PC-3 (cell line): ENCODE measurements at regions not wholly inside any gene's neighbourhood (a gene's known extent, or its start where the extent isn't known, plus 50 kb on each side); places are given as distances from the start of the nearest gene placed in this dataset.

Experiments used
- ATAC-seq: fragments of 200-7000 bp; cut with Tn5 transposase; 2 replicates; pipeline ENCODE4 v1.9.1; 2020; ENCODE audit warnings: mild to moderate bottlenecking, moderate library complexity
- BruUV-seq: library from RNA; stranded (reverse); fragments of 400-500 nt; replicated peaks from 2 replicates; lab custom pipeline; 2021; lab: Mats Ljungman, UMichigan
- CTCF ChIA-PET: fragments of 300-600 bp; sonication (Branson Sonifier 250); formaldehyde crosslinking; loops from one replicate; lab custom pipeline; 2022; ENCODE audit warnings: antibody characterized with exemption; lab: Charles Lee
- POLR2A ChIA-PET: fragments of 300-600 bp; sonication (Branson Sonifier 250); formaldehyde crosslinking; loops from one replicate; lab custom pipeline; 2022; ENCODE audit warnings: antibody characterized with exemption; ENCODE audit not compliant: unreplicated experiment; lab: Charles Lee
- DNase-seq: peaks from one replicate; pipeline ENCODE4 v3.0.0-alpha.2; 2015
- H2AFZ ChIP-seq: fragments of 300-600 bp; sonication (generic); 2 replicates; pipeline ENCODE4 v1.6.0; 2016; ENCODE audit warnings: antibody characterized with exemption, low read length
- H3F3A ChIP-seq: fragments of 300-600 bp; sonication (generic); one replicate; pipeline ENCODE4 v1.6.0; 2017; ENCODE audit warnings: antibody characterized with exemption, low read length, control low read depth, mild to moderate bottlenecking; ENCODE audit not compliant: unreplicated experiment
- H3K27ac ChIP-seq: fragments of 300-600 bp; sonication (generic); 2 replicates; pipeline ENCODE4 v1.5.1; 2016; ENCODE audit warnings: mild to moderate bottlenecking, low read length
- H3K27me3 ChIP-seq: fragments of 300-600 bp; sonication (generic); 2 replicates; pipeline ENCODE4 v1.6.1; 2016; ENCODE audit warnings: low read length, mixed read lengths
- H3K36me3 ChIP-seq: fragments of 300-600 bp; sonication (generic); 2 replicates; pipeline ENCODE4 v1.6.1; 2016; ENCODE audit warnings: low read depth, mixed run types, low read length, mixed read lengths
- H3K4me1 ChIP-seq: fragments of 300-600 bp; sonication (generic); 2 replicates; pipeline ENCODE4 v1.5.1; 2016; ENCODE audit warnings: low read length; ENCODE audit not compliant: insufficient read depth
- H3K4me2 ChIP-seq: fragments of 300-600 bp; sonication (generic); 2 replicates; pipeline ENCODE4 v1.6.0; 2016; ENCODE audit warnings: low read length
- H3K4me3 ChIP-seq: fragments of 300-600 bp; sonication (generic); 2 replicates; pipeline ENCODE4 v1.5.1; 2016; ENCODE audit warnings: mild to moderate bottlenecking, low read length, mixed read lengths
- H3K79me2 ChIP-seq: fragments of 300-600 bp; sonication (generic); 2 replicates; pipeline ENCODE4 v1.6.1; 2017; ENCODE audit warnings: low read length, mixed read lengths
- H3K9ac ChIP-seq: fragments of 300-600 bp; sonication (generic); 2 replicates; pipeline ENCODE4 v1.6.0; 2016; ENCODE audit warnings: mild to moderate bottlenecking, low read length
- H3K9me2 ChIP-seq: fragments of 300-600 bp; sonication (generic); replicated peaks from 2 replicates; pipeline ENCODE4 v1.6.1; 2016; ENCODE audit warnings: mixed run types, low read length, mixed read lengths
- H3K9me3 ChIP-seq: fragments of 300-600 bp; sonication (generic); 2 replicates; pipeline ENCODE4 v1.6.1; 2016; ENCODE audit warnings: low read length, mixed read lengths
- H4K20me1 ChIP-seq: fragments of 300-600 bp; sonication (generic); 2 replicates; pipeline ENCODE4 v1.6.1; 2016; ENCODE audit warnings: low read length, mixed read lengths
- EZH2 ChIP-seq: fragments of 300-600 bp; sonication (generic); IDR thresholded peaks from one replicate; pipeline ENCODE4 v1.6.1; 2017; ENCODE audit warnings: antibody characterized with exemption, mild to moderate bottlenecking, low read length; ENCODE audit not compliant: unreplicated experiment
- EZH2phosphoT487 ChIP-seq: fragments of 300-600 bp; sonication (generic); IDR thresholded peaks from 2 replicates; pipeline ENCODE4 v1.6.1; 2018; ENCODE audit warnings: mild to moderate bottlenecking, antibody characterized with exemption, low read length, borderline replicate concordance
- intact Hi-C: fragments of 100-400 bp; cut with micrococcal nuclease; formaldehyde crosslinking; loops from 2 replicates; pipeline ENCODE4 v1.9.0; 2023
- TF ChIP-seq, protein P1 (sequence below): fragments of 300-600 bp; sonication (generic); conservative IDR thresholded peaks from 2 replicates; pipeline ENCODE4 v1.5.1; 2017; ENCODE audit warnings: antibody characterized with exemption, low read depth, mild to moderate bottlenecking, low read length

DNA sequence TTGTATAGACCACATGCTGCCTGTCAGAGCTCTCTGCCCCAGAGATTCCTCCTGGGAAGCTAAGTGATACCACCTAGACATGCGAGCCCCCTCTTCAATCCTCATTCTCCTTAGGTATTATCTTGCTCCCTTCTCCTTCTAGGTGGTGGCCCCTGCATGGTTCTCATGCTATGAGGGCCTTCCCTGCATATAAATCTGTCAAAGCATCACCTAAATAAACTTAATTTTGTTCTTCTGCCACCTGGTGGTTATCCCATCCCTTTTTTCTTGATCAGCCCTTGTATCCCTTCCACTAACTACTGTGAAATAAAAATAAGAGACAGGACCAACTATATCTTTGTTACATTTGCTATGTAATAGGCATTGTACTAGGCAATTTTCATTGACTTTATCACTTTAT lies 242.1 kb downstream of the CDC14C start:
- Histone ChIP-seq H3K4me1 (no peaks in the 10 kb centered on the region), H3K9ac (no peak overlapping the region), H3K9me3 (no peaks in the 10 kb centered on the region), H2AFZ (no peak overlapping the region), H4K20me1 (no peaks in the 10 kb centered on the region), H3K36me3 (no peaks in the 10 kb centered on the region), H3K4me2 (no peak overlapping the region), H3K9me2 (no peaks in the 10 kb centered on the region), H3K27me3 (peaks cover 11% of the 10 kb centered on the region; the same call in 1 of the 2 replicates), H3F3A (no peaks in the 10 kb centered on the region), H3K79me2 (no peaks in the 10 kb centered on the region), H3K27ac (no peak overlapping the region), H3K4me3 (no peak overlapping the region)
- ATAC-seq (peak; percentile 57), DNase-seq (peak; percentile 45)
- POLR2A ChIA-PET = no interaction called here
- intact Hi-C loops = loop anchor here (2.0 to 5.0 kb wide), 3 partner anchors 164 to 869 kb away; no protein-coding TSS in a partner anchor
- CTCF ChIA-PET = interaction anchor here (0.8 to 1.0 kb wide), 2 partner anchors 67 to 165 kb away, joined by 3 to 4 read pairs; no protein-coding TSS in a partner anchor
- BruUV-seq = no TSS peak
- TF ChIP-seq, protein P1, sequence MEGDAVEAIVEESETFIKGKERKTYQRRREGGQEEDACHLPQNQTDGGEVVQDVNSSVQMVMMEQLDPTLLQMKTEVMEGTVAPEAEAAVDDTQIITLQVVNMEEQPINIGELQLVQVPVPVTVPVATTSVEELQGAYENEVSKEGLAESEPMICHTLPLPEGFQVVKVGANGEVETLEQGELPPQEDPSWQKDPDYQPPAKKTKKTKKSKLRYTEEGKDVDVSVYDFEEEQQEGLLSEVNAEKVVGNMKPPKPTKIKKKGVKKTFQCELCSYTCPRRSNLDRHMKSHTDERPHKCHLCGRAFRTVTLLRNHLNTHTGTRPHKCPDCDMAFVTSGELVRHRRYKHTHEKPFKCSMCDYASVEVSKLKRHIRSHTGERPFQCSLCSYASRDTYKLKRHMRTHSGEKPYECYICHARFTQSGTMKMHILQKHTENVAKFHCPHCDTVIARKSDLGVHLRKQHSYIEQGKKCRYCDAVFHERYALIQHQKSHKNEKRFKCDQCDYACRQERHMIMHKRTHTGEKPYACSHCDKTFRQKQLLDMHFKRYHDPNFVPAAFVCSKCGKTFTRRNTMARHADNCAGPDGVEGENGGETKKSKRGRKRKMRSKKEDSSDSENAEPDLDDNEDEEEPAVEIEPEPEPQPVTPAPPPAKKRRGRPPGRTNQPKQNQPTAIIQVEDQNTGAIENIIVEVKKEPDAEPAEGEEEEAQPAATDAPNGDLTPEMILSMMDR = peak; percentile 58
- TF ChIP-seq EZH2 = no peak

DNA sequence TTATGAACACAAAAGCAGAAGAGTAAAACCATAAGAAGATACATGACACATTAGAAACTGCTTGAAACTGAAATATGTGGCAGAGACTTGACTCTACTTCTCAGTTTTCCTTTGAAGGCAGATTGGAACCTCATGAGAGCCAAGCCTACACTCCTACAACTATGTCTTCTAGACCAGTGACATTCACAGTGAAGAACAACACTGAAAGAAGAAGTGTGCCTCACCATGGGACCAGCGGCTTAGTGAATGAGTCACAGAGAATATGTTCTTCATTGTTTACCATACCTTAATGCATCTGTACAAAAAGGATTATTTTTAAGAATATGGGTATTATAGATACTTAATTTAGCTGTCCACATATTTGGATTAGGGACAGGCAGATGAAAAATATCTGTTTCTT lies 248.3 kb downstream of the CDC14C start:
- H3K9ac ChIP-seq = no peak overlapping the region
- DNase-seq (no peak), ATAC-seq (no peak)
- CTCF ChIA-PET = no interaction called here
- H3K27me3 ChIP-seq = peaks cover 5% of the 10 kb centered on the region; the same call in 1 of the 2 replicates
- TF ChIP-seq EZH2 (no peak), EZH2phosphoT487 (no peak)
- TF ChIP-seq, protein P1 = no peak
- no peaks in the 10 kb centered on the region for H4K20me1 ChIP-seq
- H3K79me2 ChIP-seq = no peaks in the 10 kb centered on the region
- POLR2A ChIA-PET = no interaction called here
- H3K4me1 ChIP-seq = no peaks in the 10 kb centered on the region
- no peak overlapping the region for H3K27ac ChIP-seq
- H3K9me3 ChIP-seq = no peaks in the 10 kb centered on the region
- H3F3A ChIP-seq = no peaks in the 10 kb centered on the region
- H2AFZ ChIP-seq = no peak overlapping the region
- intact Hi-C loops = no loop called here
- no peak overlapping the region for H3K4me2 ChIP-seq
- H3K4me3 ChIP-seq = no peak overlapping the region
- H3K9me2 ChIP-seq = no peaks in the 10 kb centered on the region
- no TSS peak for BruUV-seq
- H3K36me3 ChIP-seq = no peaks in the 10 kb centered on the region

DNA sequence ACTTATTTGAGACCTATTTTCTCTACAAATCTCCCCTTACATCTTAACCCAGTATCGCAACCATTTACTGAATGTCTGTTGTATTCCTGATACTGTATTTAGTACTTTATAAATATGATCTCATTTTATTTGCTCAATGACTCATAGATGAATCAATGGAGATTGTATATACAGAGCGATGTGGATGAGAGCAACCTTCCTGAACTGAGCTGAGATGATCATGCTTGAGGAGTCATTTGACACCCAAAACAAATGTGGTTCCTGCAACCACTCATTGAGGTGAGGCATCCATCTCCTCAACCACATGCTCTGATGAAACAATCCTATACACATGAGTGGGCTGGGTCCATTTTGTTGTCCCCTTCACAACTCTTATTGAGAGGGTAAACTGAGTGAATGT lies 250.0 kb downstream of the CDC14C start:
- H3K9me3 ChIP-seq = no peaks in the 10 kb centered on the region
- BruUV-seq = no TSS peak
- H4K20me1 ChIP-seq = no peaks in the 10 kb centered on the region
- H3K4me1 ChIP-seq = no peaks in the 10 kb centered on the region
- H3K9ac ChIP-seq = no peak overlapping the region
- no peaks in the 10 kb centered on the region for H3K9me2 ChIP-seq
- no peaks in the 10 kb centered on the region for H3K36me3 ChIP-seq
- TF ChIP-seq, protein P1 = no peak
- TF ChIP-seq EZH2 (no peak), EZH2phosphoT487 (no peak)
- H3K27me3 ChIP-seq = no peaks in the 10 kb centered on the region; the same call in 1 of the 2 replicates
- intact Hi-C loops = no loop called here
- CTCF ChIA-PET = no interaction called here
- H3K27ac ChIP-seq = no peak overlapping the region
- POLR2A ChIA-PET = no interaction called here
- H3K4me3 ChIP-seq = no peak overlapping the region
- H3F3A ChIP-seq = no peaks in the 10 kb centered on the region
- no peak overlapping the region for H3K4me2 ChIP-seq
- DNase-seq (peak; percentile 45), ATAC-seq (peak; percentile 57; the same call in 1 of the 2 replicates)
- H2AFZ ChIP-seq = no peak overlapping the region
- no peaks in the 10 kb centered on the region for H3K79me2 ChIP-seq
